Epithelial cell of esophagus (primary cell): ENCODE measurements at regions not wholly inside any gene's neighbourhood (a gene's known extent, or its start where the extent isn't known, plus 50 kb on each side); places are given as distances from the start of the nearest gene placed in this dataset.

Experiments used
- DNase-seq: peaks from one replicate; pipeline ENCODE4 v3.0.0; 2010; ENCODE audit warnings: low read depth
- H3K4me3 ChIP-seq: 2 replicates; pipeline ENCODE4 v1.5.1; 2011; ENCODE audit warnings: mild to moderate bottlenecking, low read length, control low read depth
- TF ChIP-seq, protein P1 (sequence below): IDR thresholded peaks from 2 replicates; pipeline ENCODE4 v1.5.1; 2011; ENCODE audit warnings: low read depth, mild to moderate bottlenecking, low read length, control low read depth, inconsistent platforms; ENCODE audit not compliant: insufficient read depth; ENCODE audit errors: missing control alignments

- DNase-seq, result no peak
- TF ChIP-seq, protein P1, sequence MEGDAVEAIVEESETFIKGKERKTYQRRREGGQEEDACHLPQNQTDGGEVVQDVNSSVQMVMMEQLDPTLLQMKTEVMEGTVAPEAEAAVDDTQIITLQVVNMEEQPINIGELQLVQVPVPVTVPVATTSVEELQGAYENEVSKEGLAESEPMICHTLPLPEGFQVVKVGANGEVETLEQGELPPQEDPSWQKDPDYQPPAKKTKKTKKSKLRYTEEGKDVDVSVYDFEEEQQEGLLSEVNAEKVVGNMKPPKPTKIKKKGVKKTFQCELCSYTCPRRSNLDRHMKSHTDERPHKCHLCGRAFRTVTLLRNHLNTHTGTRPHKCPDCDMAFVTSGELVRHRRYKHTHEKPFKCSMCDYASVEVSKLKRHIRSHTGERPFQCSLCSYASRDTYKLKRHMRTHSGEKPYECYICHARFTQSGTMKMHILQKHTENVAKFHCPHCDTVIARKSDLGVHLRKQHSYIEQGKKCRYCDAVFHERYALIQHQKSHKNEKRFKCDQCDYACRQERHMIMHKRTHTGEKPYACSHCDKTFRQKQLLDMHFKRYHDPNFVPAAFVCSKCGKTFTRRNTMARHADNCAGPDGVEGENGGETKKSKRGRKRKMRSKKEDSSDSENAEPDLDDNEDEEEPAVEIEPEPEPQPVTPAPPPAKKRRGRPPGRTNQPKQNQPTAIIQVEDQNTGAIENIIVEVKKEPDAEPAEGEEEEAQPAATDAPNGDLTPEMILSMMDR, result no peak
- H3K4me3 ChIP-seq, result no peak overlapping the region
Measured at GRCh38 chr16:17817943-17818342, 347.2 kb upstream of the XYLT1 start.

DNA sequence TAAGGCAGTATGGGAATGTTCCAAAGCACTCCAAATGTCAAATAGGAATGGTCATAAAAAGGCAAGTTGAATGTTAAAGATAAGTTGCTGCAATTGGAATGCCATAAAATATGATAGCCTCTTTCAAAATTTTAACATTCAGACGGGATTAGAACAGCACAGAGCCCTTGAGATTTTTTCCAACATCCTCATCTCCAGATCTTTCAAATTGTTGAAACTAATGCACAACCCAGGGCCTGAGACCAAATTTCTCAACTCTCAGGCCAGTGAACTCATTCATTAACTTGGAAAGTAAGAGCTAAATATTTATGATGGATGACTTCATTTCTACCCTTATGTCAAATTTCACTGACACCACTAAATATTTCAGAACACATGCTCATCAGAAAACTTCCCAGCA, 346.5 kb upstream of the XYLT1 start:
- H3K4me3 ChIP-seq, result no peak overlapping the region
- DNase-seq, result no peak
- TF ChIP-seq, protein P1, result no peak

DNA sequence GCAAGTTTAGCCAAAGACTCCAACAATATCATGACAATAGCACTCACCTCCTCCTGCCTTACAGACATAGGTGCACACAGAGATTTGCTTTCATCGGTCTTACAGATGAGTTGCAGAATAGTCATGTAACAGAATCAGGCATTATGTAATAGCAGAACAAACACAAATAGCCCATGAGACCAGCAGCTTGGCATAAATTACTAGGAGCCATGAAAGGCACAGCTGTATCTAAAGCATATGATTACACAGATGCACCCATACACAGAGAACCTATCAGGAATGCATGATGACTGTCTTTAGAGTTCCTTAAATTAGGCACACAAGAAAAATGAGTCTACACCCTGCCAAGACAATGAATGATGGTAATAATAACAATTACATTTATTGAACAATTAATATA, 342.0 kb upstream of the XYLT1 start:
- no peak for DNase-seq
- TF ChIP-seq, protein P1, result no peak
- no peak overlapping the region for H3K4me3 ChIP-seq

GRCh38 chr16:17804857-17805256, 334.1 kb upstream of the XYLT1 start:
- TF ChIP-seq, protein P1, result no peak
- no peak overlapping the region for H3K4me3 ChIP-seq
- DNase-seq, result no peak

DNA sequence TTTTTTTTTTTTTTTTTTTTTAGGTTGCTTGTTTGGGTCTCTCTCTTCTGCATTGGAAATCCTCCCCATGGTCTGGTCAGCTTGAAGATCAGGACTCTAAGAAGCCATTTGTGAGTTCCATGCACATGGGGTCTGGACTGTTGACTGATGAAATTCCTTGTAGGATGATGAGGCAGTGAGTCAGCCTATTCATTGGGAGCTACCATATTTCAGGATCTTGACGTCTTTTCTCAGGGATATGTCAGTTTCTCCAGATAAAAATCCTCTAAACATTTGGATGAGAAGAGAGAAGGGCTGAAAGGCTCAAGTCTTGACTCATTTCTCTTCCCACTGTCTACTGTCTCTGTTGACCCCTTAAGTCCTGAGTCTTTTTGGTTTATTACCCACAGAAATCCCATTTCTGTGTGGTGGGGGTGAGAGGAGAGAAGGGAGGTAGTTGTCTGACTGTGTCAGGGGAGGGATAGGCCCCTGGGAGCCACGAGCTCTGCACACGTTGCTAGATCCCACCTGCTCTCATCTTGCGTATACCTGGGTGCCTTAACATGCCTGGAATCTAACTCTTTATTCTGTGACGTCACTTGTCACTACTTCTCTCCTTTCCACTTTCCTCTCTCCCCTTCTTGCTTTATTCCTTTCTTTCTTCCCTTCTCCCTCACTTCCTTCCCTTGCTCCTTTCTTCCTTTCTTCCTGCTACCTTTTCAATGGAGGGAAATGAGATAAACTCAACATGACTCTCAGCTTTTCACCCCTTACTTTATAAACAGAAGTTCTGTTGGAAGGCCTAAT, 333.1 kb upstream of the XYLT1 start:
- no peak overlapping the region for H3K4me3 ChIP-seq
- TF ChIP-seq, protein P1, result no peak
- no peak for DNase-seq

GRCh38 chr16:17802571-17802970, 331.8 kb upstream of the XYLT1 start:
- H3K4me3 ChIP-seq, result no peak overlapping the region
- DNase-seq, result no peak
- TF ChIP-seq, protein P1, result no peak

GRCh38 chr16:17801068-17801467, 330.3 kb upstream of the XYLT1 start:
- no peak for DNase-seq
- H3K4me3 ChIP-seq, result no peak overlapping the region
- TF ChIP-seq, protein P1, result no peak
